Mesendoderm (in vitro differentiated cells): ENCODE measurements at regions not wholly inside any gene's neighbourhood (a gene's known extent, or its start where the extent isn't known, plus 50 kb on each side); places are given as distances from the start of the nearest gene placed in this dataset.

Source experiments
- DNase-seq: peaks from one replicate; pipeline ENCODE4 v3.0.0; 2013
- H2AK5ac ChIP-seq: 2 replicates; pipeline ENCODE4 v1.6.1; 2013; ENCODE audit warnings: low read length, inconsistent platforms
- H2BK120ac ChIP-seq: 2 replicates; pipeline ENCODE4 v1.6.1; 2013; ENCODE audit warnings: low read depth, mild to moderate bottlenecking, low read length, moderate library complexity, mixed read lengths
- H2BK15ac ChIP-seq: replicated peaks from 2 replicates; pipeline ENCODE4 v1.6.1; 2013; ENCODE audit warnings: low read depth, mild to moderate bottlenecking, moderate library complexity
- H2BK5ac ChIP-seq: 2 replicates; pipeline ENCODE4 v1.6.1; 2013; ENCODE audit warnings: low read length, inconsistent platforms
- H3K18ac ChIP-seq: 2 replicates; pipeline ENCODE4 v1.6.1; 2013; ENCODE audit warnings: mild to moderate bottlenecking, low read length, mixed read lengths
- H3K23ac ChIP-seq: one replicate; pipeline ENCODE4 v1.6.1; 2013; ENCODE audit warnings: low read length
- H3K27ac ChIP-seq: 2 replicates; pipeline ENCODE4 v1.5.1; 2013; ENCODE audit warnings: low read depth, mild to moderate bottlenecking, inconsistent platforms, low read length, moderate library complexity
- H3K27me3 ChIP-seq: 2 replicates; pipeline ENCODE4 v1.6.1; 2013; ENCODE audit warnings: low read length, control low read depth, mild to moderate bottlenecking, inconsistent platforms; ENCODE audit not compliant: insufficient read depth, poor library complexity
- H3K36me3 ChIP-seq: 2 replicates; pipeline ENCODE4 v1.6.1; 2013; ENCODE audit warnings: low read length, inconsistent platforms; ENCODE audit not compliant: control insufficient read depth, insufficient read depth
- H3K4ac ChIP-seq: one replicate; pipeline ENCODE4 v1.6.1; 2013; ENCODE audit warnings: low read depth, mild to moderate bottlenecking, low read length, moderate library complexity
- H3K4me1 ChIP-seq: 2 replicates; pipeline ENCODE4 v1.6.1; 2013; ENCODE audit warnings: low read depth, low read length, inconsistent platforms; ENCODE audit not compliant: control insufficient read depth
- H3K4me2 ChIP-seq: 2 replicates; pipeline ENCODE4 v1.6.1; 2013; ENCODE audit warnings: low read length
- H3K4me3 ChIP-seq: 2 replicates; pipeline ENCODE4 v1.5.1; 2013; ENCODE audit warnings: mild to moderate bottlenecking, low read length
- H3K56ac ChIP-seq: one replicate; pipeline ENCODE4 v1.6.1; 2013; ENCODE audit warnings: low read length
- H3K79me1 ChIP-seq: 2 replicates; pipeline ENCODE4 v1.6.1; 2013; ENCODE audit warnings: low read length, inconsistent platforms
- H3K79me2 ChIP-seq: 2 replicates; pipeline ENCODE4 v1.6.1; 2013; ENCODE audit warnings: mild to moderate bottlenecking, low read length; ENCODE audit not compliant: control insufficient read depth, insufficient read depth
- H3K9ac ChIP-seq: 2 replicates; pipeline ENCODE4 v1.6.1; 2013; ENCODE audit warnings: low read length, inconsistent platforms
- H4K5ac ChIP-seq: one replicate; pipeline ENCODE4 v1.6.1; 2013; ENCODE audit warnings: low read length
- H4K8ac ChIP-seq: one replicate; pipeline ENCODE4 v1.6.1; 2013; ENCODE audit warnings: low read depth, mild to moderate bottlenecking, control low read depth, low read length, moderate library complexity
- WGBS: extraction: QIAGEN DNeasy Blood & Tissue Kit; methylation state at CpG from one replicate; pipeline ENCODE4 v1.1.7; 2013; ENCODE audit warnings: low lambda C conversion rate, missing lambda C conversion rate; ENCODE audit not compliant: insufficient coverage; ENCODE audit errors: extremely low coverage; 5-methylcytosine and 5-hydroxymethylcytosine counted together

DNA sequence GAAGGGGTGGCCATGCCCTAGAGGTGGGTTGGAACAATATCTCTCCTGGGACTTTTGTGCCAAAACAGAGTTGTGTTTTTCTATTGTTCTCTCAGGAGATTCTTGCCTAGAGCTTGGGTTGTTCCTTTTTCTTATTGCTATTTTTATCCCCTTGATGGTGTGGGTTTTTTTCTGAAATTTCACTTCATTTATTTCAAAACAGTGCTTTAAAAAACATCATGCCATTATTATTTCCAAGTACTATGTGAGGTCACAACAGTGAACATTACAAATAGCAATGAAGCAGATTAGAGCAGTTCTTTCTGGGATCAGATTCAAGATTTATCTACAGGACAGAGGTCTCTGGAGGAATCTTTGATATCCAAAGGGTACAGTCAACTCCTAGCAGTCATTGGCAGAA lies 76.6 kb downstream of the ACTBL2 start:
- Histone ChIP-seq H4K8ac (no peak overlapping the region), H3K4me3 (no peak overlapping the region), H3K27me3 (no peaks in the 10 kb centered on the region), H3K36me3 (no peaks in the 10 kb centered on the region), H3K23ac (no peak overlapping the region), H3K4me2 (no peak overlapping the region), H3K79me1 (no peaks in the 10 kb centered on the region), H4K5ac (no peak overlapping the region), H3K9ac (no peak overlapping the region), H2AK5ac (no peak overlapping the region), H2BK120ac (no peak overlapping the region), H3K4ac (no peak overlapping the region), H3K27ac (no peak overlapping the region), H2BK5ac (no peak overlapping the region), H3K4me1 (no peaks in the 10 kb centered on the region), H3K79me2 (no peaks in the 10 kb centered on the region), H3K18ac (no peak overlapping the region), H2BK15ac (no peak overlapping the region), H3K56ac (no peak overlapping the region)
- DNase-seq = no peak

DNA sequence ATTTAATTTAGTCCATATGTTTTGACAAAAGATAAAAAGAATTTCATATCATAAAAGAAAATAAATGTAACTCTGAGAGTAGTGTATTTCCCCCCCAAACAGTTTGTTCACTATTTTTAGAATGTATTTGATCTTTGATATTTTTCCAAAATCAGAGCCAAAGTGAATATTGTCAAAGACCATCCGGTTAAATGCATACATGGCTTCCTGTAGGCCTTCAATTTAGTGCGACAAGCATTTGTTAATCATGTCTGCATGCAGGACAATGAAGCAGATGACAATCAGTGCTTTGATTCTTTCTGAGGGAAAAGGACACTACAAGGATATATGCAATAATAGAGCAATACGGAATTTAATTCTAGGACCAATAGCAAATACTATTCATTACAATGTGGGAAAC lies 79.8 kb downstream of the ACTBL2 start:
- H3K79me2 ChIP-seq = no peaks in the 10 kb centered on the region
- no peak overlapping the region for H4K5ac ChIP-seq
- no peak overlapping the region for H2BK120ac ChIP-seq
- H3K4me3 ChIP-seq = no peak overlapping the region
- H3K4me2 ChIP-seq = no peak overlapping the region
- H3K9ac ChIP-seq = no peak overlapping the region
- H2BK5ac ChIP-seq = no peak overlapping the region
- no peak overlapping the region for H3K27ac ChIP-seq
- H4K8ac ChIP-seq = no peak overlapping the region
- no CpG with 5 or more reads among the region's 3 CpGs for WGBS
- H3K27me3 ChIP-seq = no peaks in the 10 kb centered on the region
- H2BK15ac ChIP-seq = no peak overlapping the region
- H3K23ac ChIP-seq = no peak overlapping the region
- no peak overlapping the region for H3K4ac ChIP-seq
- no peaks in the 10 kb centered on the region for H3K36me3 ChIP-seq
- H3K18ac ChIP-seq = no peak overlapping the region
- H2AK5ac ChIP-seq = no peak overlapping the region
- H3K79me1 ChIP-seq = no peaks in the 10 kb centered on the region
- DNase-seq = no peak
- H3K56ac ChIP-seq = no peak overlapping the region
- H3K4me1 ChIP-seq = no peaks in the 10 kb centered on the region

DNA sequence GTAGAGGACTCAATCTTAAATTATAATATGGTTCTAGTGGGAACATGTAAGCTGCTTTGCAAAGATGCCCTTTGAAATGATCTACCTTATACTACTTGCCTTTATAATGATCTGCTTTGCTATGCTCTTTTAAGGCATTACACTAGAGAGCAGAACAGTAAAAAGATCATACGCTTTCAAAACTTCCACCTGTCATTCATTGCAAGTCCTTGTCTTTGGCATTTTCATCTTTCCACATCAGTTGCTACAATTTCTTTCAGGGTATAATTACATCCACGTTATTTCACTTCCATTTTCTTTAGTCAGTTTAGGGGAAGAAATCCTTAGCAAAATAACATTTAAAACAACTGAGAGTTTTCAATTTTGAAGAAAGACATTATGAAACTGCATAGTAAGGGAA lies 80.3 kb downstream of the ACTBL2 start:
- no peak overlapping the region for H3K4me2 ChIP-seq
- H3K4me1 ChIP-seq = no peaks in the 10 kb centered on the region
- no peak overlapping the region for H3K4ac ChIP-seq
- H4K5ac ChIP-seq = no peak overlapping the region
- no peak overlapping the region for H3K9ac ChIP-seq
- H3K79me1 ChIP-seq = no peaks in the 10 kb centered on the region
- H4K8ac ChIP-seq = no peak overlapping the region
- no peak overlapping the region for H2BK5ac ChIP-seq
- H3K36me3 ChIP-seq = no peaks in the 10 kb centered on the region
- no peak overlapping the region for H3K56ac ChIP-seq
- no peak overlapping the region for H3K27ac ChIP-seq
- H3K4me3 ChIP-seq = no peak overlapping the region
- H2AK5ac ChIP-seq = no peak overlapping the region
- no peak overlapping the region for H3K18ac ChIP-seq
- H3K79me2 ChIP-seq = no peaks in the 10 kb centered on the region
- no peak overlapping the region for H2BK120ac ChIP-seq
- no CpG with 5 or more reads among the region's 2 CpGs for WGBS
- no peak for DNase-seq
- no peaks in the 10 kb centered on the region for H3K27me3 ChIP-seq
- no peak overlapping the region for H2BK15ac ChIP-seq
- H3K23ac ChIP-seq = no peak overlapping the region

DNA sequence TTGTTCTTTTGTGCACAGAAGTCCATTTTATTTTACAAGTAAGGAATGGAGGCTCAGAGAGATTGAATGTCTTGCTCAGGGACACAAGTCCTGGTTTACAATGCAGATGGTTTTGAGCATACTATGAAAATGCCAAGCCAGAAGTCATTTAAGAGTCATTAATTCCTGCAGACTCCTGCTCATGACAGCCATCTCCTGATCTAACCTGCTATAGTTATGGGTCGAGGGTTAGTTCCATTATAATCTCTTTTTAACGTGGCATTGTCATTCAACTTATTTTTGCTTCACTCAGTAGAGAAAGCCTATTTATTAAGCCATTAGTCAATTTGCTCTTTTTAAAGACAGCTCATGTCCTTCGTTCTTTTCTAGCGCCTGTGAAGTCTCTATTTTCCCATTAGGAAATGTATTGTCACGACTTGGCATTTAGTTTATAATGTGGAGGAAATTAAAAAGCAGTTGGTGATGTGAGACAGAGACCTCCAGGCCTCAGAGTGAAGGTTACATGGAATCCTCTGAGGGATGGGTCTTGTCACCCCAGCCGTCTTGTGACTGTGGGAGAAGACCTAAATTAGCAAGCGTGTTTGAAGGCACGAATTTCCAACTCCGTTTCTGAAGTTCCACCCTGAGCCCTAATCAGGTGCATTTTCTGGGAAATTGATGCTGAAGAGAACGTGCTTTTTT lies 84.1 kb downstream of the ACTBL2 start:
- Histone ChIP-seq H3K27me3 (no peaks in the 10 kb centered on the region), H3K56ac (no peak overlapping the region), H2BK15ac (no peak overlapping the region), H4K8ac (no peak overlapping the region), H2BK5ac (no peak overlapping the region), H3K79me2 (no peaks in the 10 kb centered on the region), H3K4ac (no peak overlapping the region), H3K79me1 (no peaks in the 10 kb centered on the region), H3K4me3 (no peak overlapping the region), H2AK5ac (no peak overlapping the region), H3K23ac (no peak overlapping the region), H2BK120ac (no peak overlapping the region), H3K4me2 (no peak overlapping the region), H3K18ac (no peak overlapping the region), H3K4me1 (no peaks in the 10 kb centered on the region), H3K27ac (no peak overlapping the region), H4K5ac (no peak overlapping the region), H3K9ac (no peak overlapping the region), H3K36me3 (no peaks in the 10 kb centered on the region)
- DNase-seq = no peak
- no CpG with 5 or more reads among the region's 10 CpGs for WGBS

DNA sequence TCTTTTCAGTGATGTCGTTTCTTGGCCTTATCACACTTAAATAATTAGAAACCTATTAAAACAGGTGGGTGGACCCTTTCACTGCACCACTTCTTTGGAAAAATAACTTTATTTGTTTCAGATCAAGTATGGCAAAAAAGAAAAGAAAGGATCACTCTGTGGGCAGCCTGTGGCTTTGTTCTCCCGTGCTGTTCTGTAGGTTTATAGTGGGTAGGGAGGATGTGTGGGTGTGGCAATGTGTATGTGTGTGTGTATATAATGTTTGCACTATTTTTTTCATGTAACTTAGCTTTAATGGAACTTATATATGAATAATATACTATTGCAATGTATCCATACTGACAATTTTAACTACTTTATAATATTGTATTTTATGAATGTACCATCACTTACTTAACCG lies 85.9 kb downstream of the ACTBL2 start:
- Histone ChIP-seq H3K36me3 (no peaks in the 10 kb centered on the region), H3K56ac (no peak overlapping the region), H3K79me1 (no peaks in the 10 kb centered on the region), H4K8ac (no peak overlapping the region), H3K27me3 (no peaks in the 10 kb centered on the region), H3K4me2 (no peak overlapping the region), H2BK120ac (no peak overlapping the region), H3K4me1 (no peaks in the 10 kb centered on the region), H3K4me3 (no peak overlapping the region), H3K9ac (no peak overlapping the region), H3K4ac (no peak overlapping the region), H2BK15ac (no peak overlapping the region), H3K23ac (no peak overlapping the region), H2BK5ac (no peak overlapping the region), H4K5ac (no peak overlapping the region), H2AK5ac (no peak overlapping the region), H3K27ac (no peak overlapping the region), H3K79me2 (no peaks in the 10 kb centered on the region), H3K18ac (no peak overlapping the region)
- whole genome bisulfite sequencing = no CpG with 5 or more reads among the region's 3 CpGs
- DNase-seq = no peak
